ENCODE measurements at regions not wholly inside any gene's neighbourhood (a gene's known extent, or its start where the extent isn't known, plus 50 kb on each side); places are given as distances from the start of the nearest gene placed in this dataset.

GRCh38 chr6:40717411-40718057, 130.4 kb upstream of the LRFN2 start:
- H3K27me3 ChIP-seq = no peaks in the 10 kb centered on the region
- no peak overlapping the region for H3K27ac ChIP-seq
- DNase-seq = no peak
- H3K9me3 ChIP-seq = no peaks in the 10 kb centered on the region
- intact Hi-C loops (cut with DNase I) = no loop called here
- H3K36me3 ChIP-seq = no peaks in the 10 kb centered on the region
- TF ChIP-seq, protein P1, sequence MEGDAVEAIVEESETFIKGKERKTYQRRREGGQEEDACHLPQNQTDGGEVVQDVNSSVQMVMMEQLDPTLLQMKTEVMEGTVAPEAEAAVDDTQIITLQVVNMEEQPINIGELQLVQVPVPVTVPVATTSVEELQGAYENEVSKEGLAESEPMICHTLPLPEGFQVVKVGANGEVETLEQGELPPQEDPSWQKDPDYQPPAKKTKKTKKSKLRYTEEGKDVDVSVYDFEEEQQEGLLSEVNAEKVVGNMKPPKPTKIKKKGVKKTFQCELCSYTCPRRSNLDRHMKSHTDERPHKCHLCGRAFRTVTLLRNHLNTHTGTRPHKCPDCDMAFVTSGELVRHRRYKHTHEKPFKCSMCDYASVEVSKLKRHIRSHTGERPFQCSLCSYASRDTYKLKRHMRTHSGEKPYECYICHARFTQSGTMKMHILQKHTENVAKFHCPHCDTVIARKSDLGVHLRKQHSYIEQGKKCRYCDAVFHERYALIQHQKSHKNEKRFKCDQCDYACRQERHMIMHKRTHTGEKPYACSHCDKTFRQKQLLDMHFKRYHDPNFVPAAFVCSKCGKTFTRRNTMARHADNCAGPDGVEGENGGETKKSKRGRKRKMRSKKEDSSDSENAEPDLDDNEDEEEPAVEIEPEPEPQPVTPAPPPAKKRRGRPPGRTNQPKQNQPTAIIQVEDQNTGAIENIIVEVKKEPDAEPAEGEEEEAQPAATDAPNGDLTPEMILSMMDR (IDR thresholded peaks at IDR 0.05) = no peak
- no peak for ATAC-seq
- H3K4me1 ChIP-seq = peaks cover 7% of the 10 kb centered on the region
- no peak overlapping the region for H3K4me3 ChIP-seq

DNA sequence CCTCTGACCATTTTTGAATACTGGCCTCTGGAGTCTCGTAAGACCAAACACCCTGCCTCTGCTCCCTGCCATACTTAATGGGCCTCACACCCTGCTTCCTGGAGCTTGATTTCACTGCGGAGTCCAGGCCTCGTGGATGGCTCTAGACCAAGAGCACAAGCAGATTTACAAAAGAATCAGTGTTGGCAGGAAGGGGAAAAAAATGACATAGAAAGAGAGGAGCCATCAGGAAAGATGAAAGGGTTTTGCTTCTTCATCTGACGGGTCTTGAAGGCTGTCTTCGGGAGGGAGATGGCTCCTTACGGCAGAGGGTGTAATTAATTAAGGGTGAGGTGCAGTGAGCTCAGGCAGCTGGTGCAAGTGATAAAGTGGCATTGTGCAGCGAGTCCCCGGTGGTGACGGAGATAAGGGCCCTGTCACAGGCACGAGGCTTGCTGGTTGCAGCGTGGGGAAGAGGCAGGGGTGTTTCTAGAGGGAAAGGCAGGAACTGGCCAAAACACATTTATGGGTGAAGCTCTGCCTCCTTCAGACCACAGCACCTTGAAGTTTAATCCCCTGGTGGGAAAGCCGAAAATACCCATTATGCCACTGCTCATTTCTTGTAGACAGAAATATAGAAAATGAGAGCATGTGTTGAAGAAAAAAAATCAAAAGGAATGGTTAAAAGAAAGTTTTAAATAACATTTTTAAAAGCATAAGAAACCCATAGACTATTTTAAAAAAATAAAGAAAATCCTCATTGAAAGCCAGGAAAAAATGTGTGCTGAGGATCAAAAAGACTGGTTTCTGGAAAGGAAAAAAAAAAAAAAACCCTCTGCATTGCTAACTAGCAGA, 128.6 kb upstream of the LRFN2 start:
- Histone ChIP-seq H3K36me3 (no peaks in the 10 kb centered on the region), H3K4me3 (no peak overlapping the region), H3K4me1 (peaks cover 7% of the 10 kb centered on the region), H3K27me3 (no peaks in the 10 kb centered on the region), H3K9me3 (no peaks in the 10 kb centered on the region), H3K27ac (no peak overlapping the region)
- ATAC-seq = no peak
- no peak for DNase-seq
- TF ChIP-seq, protein P1 (IDR thresholded peaks at IDR 0.05) = no peak
- intact Hi-C loops (cut with DNase I) = no loop called here

DNA sequence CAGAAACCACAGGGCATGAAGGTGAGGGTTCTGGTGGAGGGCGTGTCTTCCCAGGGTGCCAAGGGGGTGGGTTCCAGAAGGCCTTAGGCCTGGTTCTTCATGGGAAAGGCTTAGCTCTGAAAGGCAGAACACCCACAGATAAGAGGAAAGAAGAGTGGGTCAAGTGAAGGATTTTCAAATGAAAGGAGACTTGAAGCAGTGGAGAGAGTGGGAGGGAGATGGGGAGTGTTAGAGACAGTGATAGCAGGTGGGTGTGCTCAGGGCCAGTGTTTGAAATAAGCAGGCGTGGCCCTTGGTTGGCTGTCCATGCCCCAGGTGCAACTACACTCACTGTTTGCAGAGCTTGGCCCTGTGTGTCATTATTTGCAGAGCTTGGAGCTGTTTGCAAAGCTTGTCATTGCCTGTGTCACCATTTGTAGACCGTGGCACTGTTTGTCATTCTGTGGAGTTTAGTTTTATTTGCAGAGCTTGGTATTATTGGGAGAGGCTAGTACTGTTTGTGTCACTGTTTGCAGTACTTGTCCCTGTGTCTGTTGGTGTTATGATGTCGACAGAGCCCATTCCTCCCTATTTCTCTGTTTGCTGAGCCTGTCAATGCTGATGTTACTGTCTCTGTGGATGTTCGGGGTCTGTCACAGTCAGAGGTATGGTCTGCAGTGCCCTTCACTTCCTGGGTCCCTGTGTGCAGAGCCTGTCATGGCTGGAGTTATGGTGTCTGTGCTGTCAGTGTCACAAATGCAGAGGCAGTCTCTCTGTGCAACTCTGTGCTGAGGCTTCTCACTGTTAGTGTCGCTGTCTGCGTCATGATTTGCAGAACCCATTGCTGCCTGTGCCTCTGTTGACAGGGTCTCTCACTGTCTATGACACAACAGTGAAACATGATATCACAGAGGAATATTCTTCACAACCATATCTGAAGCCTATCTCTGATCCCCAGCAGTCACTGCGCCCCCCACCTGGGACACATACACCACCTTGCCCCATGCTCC, 127.7 kb upstream of the LRFN2 start:
- Histone ChIP-seq H3K27ac (no peak overlapping the region), H3K4me3 (no peak overlapping the region), H3K4me1 (peaks cover 4% of the 10 kb centered on the region), H3K9me3 (no peaks in the 10 kb centered on the region), H3K27me3 (no peaks in the 10 kb centered on the region), H3K36me3 (no peaks in the 10 kb centered on the region)
- ATAC-seq = no peak
- TF ChIP-seq, protein P1 (IDR thresholded peaks at IDR 0.05) = no peak
- intact Hi-C loops (cut with DNase I) = no loop called here
- DNase-seq = no peak

DNA sequence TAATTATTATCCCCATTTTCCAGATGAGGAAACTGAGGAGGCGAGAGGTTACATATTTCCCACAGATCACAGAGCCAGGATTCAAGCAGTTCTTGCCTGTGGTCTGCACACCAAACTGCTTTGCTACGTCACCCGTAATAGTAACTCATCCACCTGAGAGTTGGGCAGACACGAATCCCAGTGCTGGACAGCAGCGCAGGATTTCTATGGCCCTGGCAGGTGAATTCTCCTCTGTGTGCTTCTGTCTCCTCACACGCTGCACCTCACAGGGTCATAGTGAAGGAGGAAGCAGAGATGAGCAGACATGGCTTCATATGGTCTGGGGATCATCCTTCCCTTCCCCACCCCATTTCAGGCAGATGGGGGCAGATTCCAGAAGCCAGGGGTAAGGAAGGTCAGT, 127.0 kb upstream of the LRFN2 start:
- H3K27me3 ChIP-seq = no peaks in the 10 kb centered on the region
- intact Hi-C loops (cut with DNase I) = no loop called here
- no peaks in the 10 kb centered on the region for H3K36me3 ChIP-seq
- H3K27ac ChIP-seq = no peak overlapping the region
- H3K4me1 ChIP-seq = no peaks in the 10 kb centered on the region
- DNase-seq (no peak), ATAC-seq (no peak)
- H3K9me3 ChIP-seq = no peaks in the 10 kb centered on the region
- H3K4me3 ChIP-seq = no peak overlapping the region
- TF ChIP-seq, protein P1 (IDR thresholded peaks at IDR 0.05) = no peak

DNA sequence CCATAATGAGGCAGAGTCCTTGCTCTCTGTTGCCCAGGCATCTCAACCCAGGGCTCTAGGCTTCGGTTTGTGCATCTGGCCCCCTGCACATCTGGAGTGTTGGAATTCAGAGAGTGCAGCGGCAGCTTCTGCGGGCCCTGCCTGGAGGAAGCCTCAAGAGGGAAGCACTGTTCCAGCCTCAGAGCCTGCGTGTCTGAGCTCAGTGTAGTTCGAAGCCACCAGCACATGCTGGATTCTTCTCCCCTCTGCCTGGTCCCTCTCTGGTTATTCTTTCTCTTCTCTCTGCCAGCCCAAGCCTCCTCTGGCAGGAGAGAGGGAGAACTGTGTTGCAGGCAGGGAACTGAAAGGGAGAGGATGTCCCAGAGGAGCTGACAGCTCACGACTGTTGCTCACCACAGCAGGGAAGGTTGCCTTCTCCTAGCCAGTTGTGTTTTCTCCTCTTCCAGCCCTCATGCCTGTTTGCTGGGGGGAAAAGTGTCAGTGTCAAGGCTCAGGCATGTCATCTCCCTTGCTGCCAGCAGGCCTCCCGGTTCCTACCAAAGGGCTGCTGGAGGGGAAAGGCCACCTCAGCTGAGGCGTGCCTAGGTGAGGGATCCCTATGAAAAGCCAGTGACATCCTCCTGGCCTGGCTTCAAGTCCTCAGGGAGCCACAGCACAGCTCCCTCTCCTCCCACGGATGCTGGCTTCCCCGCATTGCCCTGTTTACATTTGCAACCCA, 126.0 kb upstream of the LRFN2 start:
- H3K27ac ChIP-seq = no peak overlapping the region
- TF ChIP-seq, protein P1 (IDR thresholded peaks at IDR 0.05) = no peak
- no peak for ATAC-seq
- H3K9me3 ChIP-seq = no peaks in the 10 kb centered on the region
- no peaks in the 10 kb centered on the region for H3K4me1 ChIP-seq
- no peaks in the 10 kb centered on the region for H3K36me3 ChIP-seq
- no peak for DNase-seq
- intact Hi-C loops (cut with DNase I) = no loop called here
- H3K4me3 ChIP-seq = no peak overlapping the region
- H3K27me3 ChIP-seq = no peaks in the 10 kb centered on the region

Data from upper lobe of right lung (tissue), 1 donor.